NCI-H2029 treated with DMSO at 0.1 percent for 48 hours (cell line): ENCODE measurements at regions not wholly inside any gene's neighbourhood (a gene's known extent, or its start where the extent isn't known, plus 50 kb on each side); places are given as distances from the start of the nearest gene placed in this dataset.

Source experiments
- DNase-seq: peaks from one replicate; lab custom pipeline; 2025; lab: John Stamatoyannopoulos, UW

GRCh38 chr5:126315341-126315740, 107.9 kb upstream of the GRAMD2B start:
- DNase-seq, result no peak

- DNase-seq, result no peak
Measured at GRCh38 chr5:126332326-126332725, 90.9 kb upstream of the GRAMD2B start.

- no peak for DNase-seq
Measured at GRCh38 chr5:126334760-126335159, 88.4 kb upstream of the GRAMD2B start.

- peak; percentile 12 for DNase-seq
Measured at GRCh38 chr5:126335886-126336285, 87.3 kb upstream of the GRAMD2B start.

- DNase-seq, result no peak
Measured at GRCh38 chr5:126338635-126339034, 84.6 kb upstream of the GRAMD2B start.

- DNase-seq, result peak; percentile 65
Measured at GRCh38 chr5:126339215-126339805, 83.9 kb upstream of the GRAMD2B start.

- DNase-seq, result no peak
Measured at GRCh38 chr5:126341906-126342630, 81.1 kb upstream of the GRAMD2B start.

GRCh38 chr5:126348855-126349635, 74.2 kb upstream of the GRAMD2B start:
- no peak for DNase-seq

- DNase-seq, result no peak
Measured at GRCh38 chr5:126351153-126351552, 72.1 kb upstream of the GRAMD2B start.

GRCh38 chr5:126354012-126354857, 69.0 kb upstream of the GRAMD2B start:
- DNase-seq, result no peak

- no peak for DNase-seq
Measured at GRCh38 chr5:126354858-126355731, 68.1 kb upstream of the GRAMD2B start.

- DNase-seq, result no peak
Measured at GRCh38 chr5:126355940-126356339, 67.3 kb upstream of the GRAMD2B start.

GRCh38 chr5:126357585-126358342, 65.4 kb upstream of the GRAMD2B start:
- DNase-seq, result no peak

GRCh38 chr5:126358525-126358924, 64.7 kb upstream of the GRAMD2B start:
- no peak for DNase-seq

- no peak for DNase-seq
Measured at GRCh38 chr5:126359884-126360283, 63.3 kb upstream of the GRAMD2B start.

- no peak for DNase-seq
Measured at GRCh38 chr5:126360467-126360866, 62.7 kb upstream of the GRAMD2B start.

- DNase-seq, result no peak
Measured at GRCh38 chr5:126363658-126364057, 59.6 kb upstream of the GRAMD2B start.

GRCh38 chr5:126364206-126364902, 58.9 kb upstream of the GRAMD2B start:
- DNase-seq, result no peak

- DNase-seq, result no peak
Measured at GRCh38 chr5:126365446-126366198, 57.6 kb upstream of the GRAMD2B start.
